ENCODE measurements at regions not wholly inside any gene's neighbourhood (a gene's known extent, or its start where the extent isn't known, plus 50 kb on each side); places are given as distances from the start of the nearest gene placed in this dataset.

DNA sequence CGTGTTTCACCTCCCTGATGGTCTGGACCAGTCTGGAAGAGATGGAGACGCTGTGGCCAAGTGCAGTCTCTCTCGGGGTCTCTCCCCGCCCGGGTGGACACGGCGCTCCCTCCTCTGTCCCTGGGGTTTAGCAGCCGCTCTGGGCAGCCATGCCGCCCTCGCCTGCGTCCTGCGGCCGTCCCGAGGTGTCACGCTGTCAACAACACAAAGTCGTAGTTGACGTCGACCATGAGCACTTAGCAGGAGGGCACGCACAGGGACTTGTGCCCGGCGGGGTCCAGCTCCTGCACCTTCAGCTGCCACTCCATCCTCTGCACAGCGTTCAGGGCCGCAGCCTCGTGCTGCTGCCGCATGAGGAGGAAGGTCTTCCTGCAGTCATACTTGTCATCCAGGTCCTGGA lies 368.9 kb downstream of the CDH9 start:
- no peaks in the 10 kb centered on the region for H3K27me3 ChIP-seq (replicated peaks in 1 of 2; ENCODE audit: control insufficient read depth in 2 of 2, insufficient read depth in 2 of 2, low read length in 1 of 2)
- no peaks in the 10 kb centered on the region for H3K4me1 ChIP-seq (ENCODE audit: control insufficient read depth, insufficient read depth, low read length)
- H3K9me3 ChIP-seq (replicated peaks; ENCODE audit: control insufficient read depth, insufficient read depth, low read length) = no peaks in the 10 kb centered on the region
- ChIA-PET RAD21 (ENCODE audit: unreplicated experiment) (no interaction called here), CTCF (interaction anchor here (1.1 kb wide), 1 partner anchor 10 kb away, joined by 4 read pairs; no protein-coding TSS in a partner anchor), POLR2A (no interaction called here), SMC1A (ENCODE audit: uncharacterized antibody, unreplicated experiment) (interaction anchor here (0.7 kb wide), 1 partner anchor 98 kb away, joined by 3 read pairs; no protein-coding TSS in a partner anchor)
- TF ChIP-seq RAD51 (IDR thresholded peaks at IDR 0.05) (no peak), GABPA (IDR thresholded peaks at IDR 0.05; ENCODE audit: low read depth) (no peak), ASH2L (IDR thresholded peaks at IDR 0.05; ENCODE audit: borderline replicate concordance, low read depth) (no peak), POLR2AphosphoS2 (IDR thresholded peaks at IDR 0.05; ENCODE audit: low read depth, low read length) (no peak)
- TF ChIP-seq, protein P1, sequence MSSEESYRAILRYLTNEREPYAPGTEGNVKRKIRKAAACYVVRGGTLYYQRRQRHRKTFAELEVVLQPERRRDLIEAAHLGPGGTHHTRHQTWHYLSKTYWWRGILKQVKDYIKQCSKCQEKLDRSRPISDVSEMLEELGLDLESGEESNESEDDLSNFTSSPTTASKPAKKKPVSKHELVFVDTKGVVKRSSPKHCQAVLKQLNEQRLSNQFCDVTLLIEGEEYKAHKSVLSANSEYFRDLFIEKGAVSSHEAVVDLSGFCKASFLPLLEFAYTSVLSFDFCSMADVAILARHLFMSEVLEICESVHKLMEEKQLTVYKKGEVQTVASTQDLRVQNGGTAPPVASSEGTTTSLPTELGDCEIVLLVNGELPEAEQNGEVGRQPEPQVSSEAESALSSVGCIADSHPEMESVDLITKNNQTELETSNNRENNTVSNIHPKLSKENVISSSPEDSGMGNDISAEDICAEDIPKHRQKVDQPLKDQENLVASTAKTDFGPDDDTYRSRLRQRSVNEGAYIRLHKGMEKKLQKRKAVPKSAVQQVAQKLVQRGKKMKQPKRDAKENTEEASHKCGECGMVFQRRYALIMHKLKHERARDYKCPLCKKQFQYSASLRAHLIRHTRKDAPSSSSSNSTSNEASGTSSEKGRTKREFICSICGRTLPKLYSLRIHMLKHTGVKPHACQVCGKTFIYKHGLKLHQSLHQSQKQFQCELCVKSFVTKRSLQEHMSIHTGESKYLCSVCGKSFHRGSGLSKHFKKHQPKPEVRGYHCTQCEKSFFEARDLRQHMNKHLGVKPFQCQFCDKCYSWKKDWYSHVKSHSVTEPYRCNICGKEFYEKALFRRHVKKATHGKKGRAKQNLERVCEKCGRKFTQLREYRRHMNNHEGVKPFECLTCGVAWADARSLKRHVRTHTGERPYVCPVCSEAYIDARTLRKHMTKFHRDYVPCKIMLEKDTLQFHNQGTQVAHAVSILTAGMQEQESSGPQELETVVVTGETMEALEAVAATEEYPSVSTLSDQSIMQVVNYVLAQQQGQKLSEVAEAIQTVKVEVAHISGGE (CRISPR knock-in tag; IDR thresholded peaks at IDR 0.05) = no peak
- WGBS (ENCODE audit: insufficient coverage, insufficient replicate concordance, low lambda C conversion rate, missing lambda C conversion rate) = 45% methylated on average over 25 of the region's 25 CpGs
- H3K36me3 ChIP-seq (ENCODE audit: control insufficient read depth in 2 of 2, insufficient read depth in 2 of 2, low read length in 1 of 2) = no peaks in the 10 kb centered on the region
- no peaks in the 10 kb centered on the region for H4K20me1 ChIP-seq (ENCODE audit: control insufficient read depth, insufficient read depth)
- H3K9ac ChIP-seq (ENCODE audit: control insufficient read depth, insufficient read depth, low read length) = no peak overlapping the region
- DNase-seq (ENCODE audit: low read depth, low spot score) (no peak), ATAC-seq (no peak), FAIRE-seq (no peak)
- BruUV-seq (replicated peaks) = no TSS peak
- H2AFZ ChIP-seq (ENCODE audit: control insufficient read depth, low read depth, low read length) = no peak overlapping the region
- no peak overlapping the region for H3K4me3 ChIP-seq
- H3K4me2 ChIP-seq (ENCODE audit: control insufficient read depth, insufficient read depth) = no peak overlapping the region
- H3K27ac ChIP-seq (ENCODE audit: control insufficient read depth, insufficient read depth) = no peak overlapping the region
- in situ Hi-C loops (cut with MboI) (no loop called here), intact Hi-C loops (cut with micrococcal nuclease; ENCODE audit: unreplicated experiment) (no loop called here)
- H3K79me2 ChIP-seq (ENCODE audit: control insufficient read depth, insufficient read depth, low read length) = no peaks in the 10 kb centered on the region
